Naive B cell (primary cell): ENCODE measurements at regions not wholly inside any gene's neighbourhood (a gene's known extent, or its start where the extent isn't known, plus 50 kb on each side); places are given as distances from the start of the nearest gene placed in this dataset.

Experiments
- ATAC-seq, 2 donors: fragments of 150-1000 bp; cut with Tn5 transposase; 2 replicates each; pipeline ENCODE4 v1.10.0; 2021; ENCODE audit warnings: low read depth in 2 of 2, mild to moderate bottlenecking in 2 of 2, moderate library complexity in 2 of 2
- DNase-seq: peaks from one replicate; pipeline ENCODE4 v3.0.0; 2022
- H3K27ac Mint-ChIP-seq, 6 donors: one replicate each; pipeline ENCODE4 v1.8.0; 2020 to 2022; ENCODE audit warnings: mild to moderate bottlenecking in 6 of 6, mixed read lengths in 6 of 6, moderate library complexity in 5 of 6, inconsistent platforms in 2 of 6
- H3K27me3 Mint-ChIP-seq, 3 donors: one replicate each; pipeline ENCODE4 v1.8.0; 2021 to 2022; ENCODE audit warnings: mixed read lengths in 3 of 3, mild to moderate bottlenecking in 1 of 3
- H3K36me3 Mint-ChIP-seq, 2 donors: one replicate each; pipeline ENCODE4 v1.8.0; 2020 to 2022; ENCODE audit warnings: mixed read lengths in 2 of 2, inconsistent platforms in 1 of 2, mild to moderate bottlenecking in 1 of 2
- H3K4me1 Mint-ChIP-seq, 3 donors: one replicate each; pipeline ENCODE4 v1.8.0; 2020 to 2022; ENCODE audit warnings: mixed read lengths in 3 of 3, inconsistent platforms in 1 of 3, mild to moderate bottlenecking in 1 of 3, moderate library complexity in 1 of 3
- H3K4me3 Mint-ChIP-seq, 8 donors: one replicate each; pipeline ENCODE4 v1.8.0; 2020 to 2022; ENCODE audit warnings: mild to moderate bottlenecking in 8 of 8, mixed read lengths in 8 of 8, moderate library complexity in 8 of 8, inconsistent platforms in 2 of 8
- H3K9me3 Mint-ChIP-seq, 7 donors: one replicate each; pipeline ENCODE4 v1.8.0; 2020 to 2022; ENCODE audit warnings: mixed read lengths in 7 of 7, mild to moderate bottlenecking in 5 of 7, inconsistent platforms in 2 of 7, moderate library complexity in 1 of 7

GRCh38 chr7:20010877-20011276, 206.3 kb downstream of the MACC1 start:
- Mint-ChIP-seq H3K27ac (no peak overlapping the region), H3K27me3 (no peaks in the 10 kb centered on the region), H3K4me1 (peaks cover 5 to 10% (median 8%) of the 10 kb centered on the region in 3 donors), H3K4me3 (no peak overlapping the region), H3K36me3 (no peaks in the 10 kb centered on the region), H3K9me3 (no peaks in the 10 kb centered on the region)
- no peak for ATAC-seq
- DNase-seq, result no peak

- H3K27ac Mint-ChIP-seq, result no peak overlapping the region
- no peak for DNase-seq
- no peak overlapping the region for H3K4me3 Mint-ChIP-seq
- no peaks in the 10 kb centered on the region for H3K4me1 Mint-ChIP-seq
- H3K27me3 Mint-ChIP-seq, result no peaks in the 10 kb centered on the region
- H3K9me3 Mint-ChIP-seq, result no peaks in the 10 kb centered on the region
- ATAC-seq, result no peak
- no peaks in the 10 kb centered on the region for H3K36me3 Mint-ChIP-seq
These were observed 209.7 kb downstream of the MACC1 start for GRCh38 chr7:20007510-20007909.

- ATAC-seq, result no peak
- Mint-ChIP-seq H3K27ac (no peak overlapping the region), H3K27me3 (no peaks in the 10 kb centered on the region), H3K36me3 (no peaks in the 10 kb centered on the region), H3K4me3 (no peak overlapping the region), H3K9me3 (no peaks in the 10 kb centered on the region), H3K4me1 (no peaks in the 10 kb centered on the region)
- DNase-seq, result no peak
These were observed 212.1 kb downstream of the MACC1 start for GRCh38 chr7:20005081-20005480.

- no peaks in the 10 kb centered on the region for H3K36me3 Mint-ChIP-seq
- H3K27me3 Mint-ChIP-seq, result no peaks in the 10 kb centered on the region
- no peak overlapping the region for H3K4me3 Mint-ChIP-seq
- peak overlapping the region in 1 of 6 donors; percentile 42 for H3K27ac Mint-ChIP-seq
- DNase-seq, result no peak
- ATAC-seq, result no peak
- H3K9me3 Mint-ChIP-seq, result no peaks in the 10 kb centered on the region
- H3K4me1 Mint-ChIP-seq, result no peaks in the 10 kb centered on the region
These were observed 217.5 kb downstream of the MACC1 start for GRCh38 chr7:19999681-20000080.

GRCh38 chr7:19991936-19992335, 218.5 kb upstream of the TMEM196 start:
- Mint-ChIP-seq H3K4me1 (no peaks in the 10 kb centered on the region), H3K27ac (no peak overlapping the region), H3K36me3 (peaks cover 5 to 8% of the 10 kb centered on the region in 2 donors), H3K9me3 (peaks cover 0 to 10% (median 5%) of the 10 kb centered on the region in 7 donors), H3K27me3 (no peaks in the 10 kb centered on the region), H3K4me3 (no peak overlapping the region)
- DNase-seq, result no peak
- no peak for ATAC-seq

GRCh38 chr7:19989906-19990305, 216.5 kb upstream of the TMEM196 start:
- no peaks in the 10 kb centered on the region for H3K4me1 Mint-ChIP-seq
- H3K4me3 Mint-ChIP-seq, result no peak overlapping the region
- peaks cover 0 to 10% (median 5%) of the 10 kb centered on the region in 7 donors for H3K9me3 Mint-ChIP-seq
- no peaks in the 10 kb centered on the region for H3K27me3 Mint-ChIP-seq
- ATAC-seq, result no peak
- DNase-seq, result no peak
- no peak overlapping the region for H3K27ac Mint-ChIP-seq
- H3K36me3 Mint-ChIP-seq, result peaks cover 5 to 8% of the 10 kb centered on the region in 2 donors

GRCh38 chr7:19988860-19989259, 215.4 kb upstream of the TMEM196 start:
- DNase-seq (no peak), ATAC-seq (no peak)
- H3K4me1 Mint-ChIP-seq, result no peaks in the 10 kb centered on the region
- peaks cover 0 to 10% (median 5%) of the 10 kb centered on the region in 7 donors for H3K9me3 Mint-ChIP-seq
- no peaks in the 10 kb centered on the region for H3K27me3 Mint-ChIP-seq
- peaks cover 5 to 8% of the 10 kb centered on the region in 2 donors for H3K36me3 Mint-ChIP-seq
- no peak overlapping the region for H3K4me3 Mint-ChIP-seq
- no peak overlapping the region for H3K27ac Mint-ChIP-seq

- Mint-ChIP-seq H3K36me3 (no peaks in the 10 kb centered on the region), H3K27me3 (no peaks in the 10 kb centered on the region), H3K4me1 (no peaks in the 10 kb centered on the region), H3K27ac (no peak overlapping the region), H3K9me3 (peaks cover 0 to 5% (median 0%) of the 10 kb centered on the region in 7 donors), H3K4me3 (no peak overlapping the region)
- ATAC-seq (no peak), DNase-seq (no peak)
These were observed 210.8 kb upstream of the TMEM196 start for GRCh38 chr7:19984231-19984632.

- no peak overlapping the region for H3K4me3 Mint-ChIP-seq
- H3K27me3 Mint-ChIP-seq, result no peaks in the 10 kb centered on the region
- ATAC-seq, result no peak
- no peaks in the 10 kb centered on the region for H3K36me3 Mint-ChIP-seq
- peak overlapping the region in 1 of 6 donors; percentile 53 for H3K27ac Mint-ChIP-seq
- H3K4me1 Mint-ChIP-seq, result no peaks in the 10 kb centered on the region
- peak; percentile 20 for DNase-seq
- peaks cover 0 to 6% (median 2%) of the 10 kb centered on the region in 7 donors for H3K9me3 Mint-ChIP-seq
These were observed 209.7 kb upstream of the TMEM196 start for GRCh38 chr7:19982841-19983835.

GRCh38 chr7:19973581-19973980, 200.2 kb upstream of the TMEM196 start:
- no peak for ATAC-seq
- peaks cover 0 to 5% (median 2%) of the 10 kb centered on the region in 7 donors for H3K9me3 Mint-ChIP-seq
- no peaks in the 10 kb centered on the region for H3K36me3 Mint-ChIP-seq
- no peaks in the 10 kb centered on the region for H3K4me1 Mint-ChIP-seq
- H3K27me3 Mint-ChIP-seq, result peaks cover 0 to 8% (median 0%) of the 10 kb centered on the region in 3 donors
- no peak for DNase-seq
- H3K27ac Mint-ChIP-seq, result no peak overlapping the region
- H3K4me3 Mint-ChIP-seq, result no peak overlapping the region

GRCh38 chr7:19972876-19973275, 199.5 kb upstream of the TMEM196 start:
- no peak overlapping the region for H3K27ac Mint-ChIP-seq
- H3K4me1 Mint-ChIP-seq, result no peaks in the 10 kb centered on the region
- no peaks in the 10 kb centered on the region for H3K36me3 Mint-ChIP-seq
- no peak for ATAC-seq
- H3K9me3 Mint-ChIP-seq, result peaks cover 0 to 5% (median 0%) of the 10 kb centered on the region in 7 donors
- H3K4me3 Mint-ChIP-seq, result no peak overlapping the region
- peaks cover 0 to 8% (median 0%) of the 10 kb centered on the region in 3 donors for H3K27me3 Mint-ChIP-seq
- DNase-seq, result no peak

- Mint-ChIP-seq H3K4me3 (no peak overlapping the region), H3K27me3 (peaks cover 0 to 2% (median 0%) of the 10 kb centered on the region in 3 donors)
These were observed 198.5 kb upstream of the TMEM196 start for GRCh38 chr7:19971956-19972355.

GRCh38 chr7:19970514-19970913, 197.1 kb upstream of the TMEM196 start:
- DNase-seq (no peak), ATAC-seq (no peak)
- no peaks in the 10 kb centered on the region for H3K36me3 Mint-ChIP-seq
- H3K9me3 Mint-ChIP-seq, result no peaks in the 10 kb centered on the region
- no peaks in the 10 kb centered on the region for H3K4me1 Mint-ChIP-seq
- H3K27ac Mint-ChIP-seq, result peak overlapping the region in 1 of 6 donors; percentile 1
- no peak overlapping the region for H3K4me3 Mint-ChIP-seq
- H3K27me3 Mint-ChIP-seq, result no peaks in the 10 kb centered on the region

More at GRCh38 chr7:19971956-19972355, 198.5 kb upstream of the TMEM196 start:
- Mint-ChIP-seq H3K9me3 (no peaks in the 10 kb centered on the region), H3K27ac (no peak overlapping the region), H3K36me3 (no peaks in the 10 kb centered on the region), H3K4me1 (no peaks in the 10 kb centered on the region)
- ATAC-seq (no peak), DNase-seq (no peak)

- H3K9me3 Mint-ChIP-seq, result no peaks in the 10 kb centered on the region
- no peaks in the 10 kb centered on the region for H3K27me3 Mint-ChIP-seq
- DNase-seq (no peak), ATAC-seq (no peak)
- H3K27ac Mint-ChIP-seq, result peak overlapping the region in 1 of 6 donors; percentile 1
- no peaks in the 10 kb centered on the region for H3K36me3 Mint-ChIP-seq
- no peaks in the 10 kb centered on the region for H3K4me1 Mint-ChIP-seq
- no peak overlapping the region for H3K4me3 Mint-ChIP-seq
These were observed 196.6 kb upstream of the TMEM196 start for GRCh38 chr7:19969859-19970493.
